DOHH2 (cell line): ENCODE measurements at regions not wholly inside any gene's neighbourhood (a gene's known extent, or its start where the extent isn't known, plus 50 kb on each side); places are given as distances from the start of the nearest gene placed in this dataset.

Source experiments
- EZH2phosphoT487 ChIP-seq: fragments of 200-600 bp; sonication (generic); IDR thresholded peaks from 2 replicates; pipeline ENCODE4 v1.6.1; 2017; ENCODE audit warnings: borderline replicate concordance, mild to moderate bottlenecking, antibody characterized with exemption, low read length, moderate library complexity, mixed read lengths
- TF ChIP-seq, protein P1 (sequence below): fragments of 200-600 bp; sonication (generic); IDR thresholded peaks from one replicate; pipeline ENCODE4 v1.5.1; 2014; ENCODE audit warnings: antibody characterized with exemption, mild to moderate bottlenecking, low read depth, low read length; ENCODE audit not compliant: poor library complexity, severe bottlenecking

DNA sequence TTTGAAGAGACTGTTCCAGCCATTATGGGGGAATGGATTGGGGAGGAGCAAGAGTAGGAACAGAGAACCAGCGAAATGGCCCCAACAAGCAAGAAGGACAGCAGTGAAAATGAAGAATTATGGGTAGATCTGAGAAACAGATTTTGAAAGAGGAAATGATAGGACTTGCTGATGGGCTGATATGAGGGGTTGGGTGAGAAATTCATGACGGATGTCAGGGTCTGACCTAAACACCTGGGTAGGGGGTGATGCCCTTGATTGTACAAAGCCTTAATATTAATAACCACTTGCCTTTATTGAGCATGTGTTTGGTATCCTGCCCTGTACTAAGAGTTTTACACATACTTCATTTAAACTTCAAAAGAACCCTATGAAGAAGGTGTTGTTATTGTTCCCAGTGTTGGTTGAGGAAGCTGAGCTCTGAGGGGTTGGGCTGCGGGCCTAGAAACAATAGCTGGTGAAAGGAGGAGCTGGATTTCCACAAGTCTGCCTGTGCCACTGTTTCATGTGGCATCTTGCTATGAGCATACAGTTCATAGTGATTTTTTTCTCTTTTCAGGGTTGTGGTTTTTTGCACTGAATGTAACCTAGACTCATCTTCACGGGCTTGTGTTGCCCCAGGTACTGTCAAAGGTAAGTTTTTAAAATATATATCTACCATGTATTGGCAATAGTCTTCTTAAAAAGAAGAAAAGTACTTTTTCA, 61.1 kb upstream of the TNRC6B start:
- TF ChIP-seq, protein P1, sequence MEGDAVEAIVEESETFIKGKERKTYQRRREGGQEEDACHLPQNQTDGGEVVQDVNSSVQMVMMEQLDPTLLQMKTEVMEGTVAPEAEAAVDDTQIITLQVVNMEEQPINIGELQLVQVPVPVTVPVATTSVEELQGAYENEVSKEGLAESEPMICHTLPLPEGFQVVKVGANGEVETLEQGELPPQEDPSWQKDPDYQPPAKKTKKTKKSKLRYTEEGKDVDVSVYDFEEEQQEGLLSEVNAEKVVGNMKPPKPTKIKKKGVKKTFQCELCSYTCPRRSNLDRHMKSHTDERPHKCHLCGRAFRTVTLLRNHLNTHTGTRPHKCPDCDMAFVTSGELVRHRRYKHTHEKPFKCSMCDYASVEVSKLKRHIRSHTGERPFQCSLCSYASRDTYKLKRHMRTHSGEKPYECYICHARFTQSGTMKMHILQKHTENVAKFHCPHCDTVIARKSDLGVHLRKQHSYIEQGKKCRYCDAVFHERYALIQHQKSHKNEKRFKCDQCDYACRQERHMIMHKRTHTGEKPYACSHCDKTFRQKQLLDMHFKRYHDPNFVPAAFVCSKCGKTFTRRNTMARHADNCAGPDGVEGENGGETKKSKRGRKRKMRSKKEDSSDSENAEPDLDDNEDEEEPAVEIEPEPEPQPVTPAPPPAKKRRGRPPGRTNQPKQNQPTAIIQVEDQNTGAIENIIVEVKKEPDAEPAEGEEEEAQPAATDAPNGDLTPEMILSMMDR: no peak
- TF ChIP-seq EZH2phosphoT487: no peak
